ENCODE measurements at regions not wholly inside any gene's neighbourhood (a gene's known extent, or its start where the extent isn't known, plus 50 kb on each side); places are given as distances from the start of the nearest gene placed in this dataset.

- no peaks in the 10 kb centered on the region for H3K27me3 ChIP-seq (replicated peaks in 1 of 2; ENCODE audit: control insufficient read depth in 2 of 2, insufficient read depth in 2 of 2, low read length in 1 of 2)
- H3K9ac ChIP-seq (ENCODE audit: control insufficient read depth, insufficient read depth, low read length): no peak overlapping the region
- in situ Hi-C loops (cut with MboI): no loop called here
- ChIA-PET RAD21 (ENCODE audit: unreplicated experiment) (interaction anchor here (0.6 to 2.3 kb wide), 8 partner anchors 16 to 305 kb away, joined by 3 to 9 read pairs (median 3); no protein-coding TSS in a partner anchor), POLR2A (interaction anchor here (0.5 to 1.7 kb wide), 3 partner anchors 46 to 110 kb away, joined by 3 to 6 read pairs (median 3); no protein-coding TSS in a partner anchor), CTCF (interaction anchor here (1.0 to 5.0 kb wide), 3 partner anchors 19 to 46 kb away, joined by 3 to 26 read pairs (median 4); no protein-coding TSS in a partner anchor), SMC1A (ENCODE audit: uncharacterized antibody, unreplicated experiment) (interaction anchor here (0.6 to 5.4 kb wide), 10 partner anchors 9 to 207 kb away, joined by 3 to 64 read pairs (median 4); no protein-coding TSS in a partner anchor)
- H3K79me2 ChIP-seq (ENCODE audit: control insufficient read depth, insufficient read depth, low read length): no peaks in the 10 kb centered on the region
- intact Hi-C loops (cut with micrococcal nuclease; ENCODE audit: unreplicated experiment): no loop called here
- no peak overlapping the region for H3K4me2 ChIP-seq (ENCODE audit: control insufficient read depth, insufficient read depth)
- H3K4me1 ChIP-seq (ENCODE audit: control insufficient read depth, insufficient read depth, low read length): no peaks in the 10 kb centered on the region
- FAIRE-seq (no peak), ATAC-seq (no peak), DNase-seq (ENCODE audit: low read depth, low spot score) (no peak)
- H3K27ac ChIP-seq (ENCODE audit: control insufficient read depth, insufficient read depth): no peak overlapping the region
- H2AFZ ChIP-seq (ENCODE audit: control insufficient read depth, low read depth, low read length): no peak overlapping the region
- 20% methylated on average over 9 of the region's 9 CpGs for WGBS (ENCODE audit: insufficient coverage, insufficient replicate concordance, low lambda C conversion rate, missing lambda C conversion rate)
- H3K36me3 ChIP-seq (ENCODE audit: control insufficient read depth in 2 of 2, insufficient read depth in 2 of 2, low read length in 1 of 2): no peaks in the 10 kb centered on the region
- H4K20me1 ChIP-seq (ENCODE audit: control insufficient read depth, insufficient read depth): no peaks in the 10 kb centered on the region
- TF ChIP-seq MYC (IDR thresholded peaks at IDR 0.05; ENCODE audit: insufficient read depth, insufficient read length, insufficient replicate concordance, low read length, severe bottlenecking) (no peak), ZNF24 (IDR thresholded peaks at IDR 0.05) (no peak), ZNF207 (IDR thresholded peaks at IDR 0.05; ENCODE audit: borderline replicate concordance) (no peak), NBN (IDR thresholded peaks at IDR 0.05) (no peak), ZNF592 (IDR thresholded peaks at IDR 0.05) (no peak), HDAC6 (IDR thresholded peaks at IDR 0.05; ENCODE audit: unreplicated experiment) (no peak), FOS (IDR thresholded peaks at IDR 0.05; ENCODE audit: borderline replicate concordance, extremely low read depth, insufficient read length) (no peak)
- no TSS peak for BruUV-seq (replicated peaks)
- H3K9me3 ChIP-seq (replicated peaks; ENCODE audit: control insufficient read depth, insufficient read depth, low read length): no peaks in the 10 kb centered on the region; the same call in 2 of the 3 replicates
- H3K4me3 ChIP-seq: no peak overlapping the region
Measured at GRCh38 chr14:58750321-58751269, 112.8 kb downstream of the DACT1 start.

Data from GM12878 (cell line).